ENCODE measurements at regions not wholly inside any gene's neighbourhood (a gene's known extent, or its start where the extent isn't known, plus 50 kb on each side); places are given as distances from the start of the nearest gene placed in this dataset.

DNA sequence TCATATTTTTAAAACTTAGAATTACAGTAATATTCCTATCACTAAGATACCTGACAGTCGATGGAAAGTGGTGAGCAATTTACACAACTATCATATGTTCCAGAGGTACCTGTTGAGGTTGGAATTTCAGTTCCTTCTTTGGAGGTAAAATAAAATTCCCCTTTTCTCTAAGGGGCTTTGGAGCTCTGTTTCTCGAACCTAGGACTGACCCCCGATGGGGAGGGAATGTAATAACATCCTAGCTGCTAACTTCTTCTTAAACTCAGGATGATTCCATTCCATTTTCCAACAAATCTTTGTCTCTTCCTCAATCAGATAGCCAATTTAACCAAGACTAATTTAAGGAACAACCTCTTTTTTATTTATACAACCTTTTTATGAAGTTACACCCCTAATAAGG lies 1069.8 kb downstream of the NLGN4Y start:
- peaks cover 8% of the 10 kb centered on the region for H3K4me1 ChIP-seq (ENCODE audit: control insufficient read depth, extremely low read depth, insufficient read depth, low read length)
- H3K27me3 ChIP-seq (ENCODE audit: control insufficient read depth, insufficient read depth, low read length), result no peaks in the 10 kb centered on the region
- H3K9ac ChIP-seq (ENCODE audit: insufficient read depth, low read length), result no peak overlapping the region
- TF ChIP-seq, protein P1, sequence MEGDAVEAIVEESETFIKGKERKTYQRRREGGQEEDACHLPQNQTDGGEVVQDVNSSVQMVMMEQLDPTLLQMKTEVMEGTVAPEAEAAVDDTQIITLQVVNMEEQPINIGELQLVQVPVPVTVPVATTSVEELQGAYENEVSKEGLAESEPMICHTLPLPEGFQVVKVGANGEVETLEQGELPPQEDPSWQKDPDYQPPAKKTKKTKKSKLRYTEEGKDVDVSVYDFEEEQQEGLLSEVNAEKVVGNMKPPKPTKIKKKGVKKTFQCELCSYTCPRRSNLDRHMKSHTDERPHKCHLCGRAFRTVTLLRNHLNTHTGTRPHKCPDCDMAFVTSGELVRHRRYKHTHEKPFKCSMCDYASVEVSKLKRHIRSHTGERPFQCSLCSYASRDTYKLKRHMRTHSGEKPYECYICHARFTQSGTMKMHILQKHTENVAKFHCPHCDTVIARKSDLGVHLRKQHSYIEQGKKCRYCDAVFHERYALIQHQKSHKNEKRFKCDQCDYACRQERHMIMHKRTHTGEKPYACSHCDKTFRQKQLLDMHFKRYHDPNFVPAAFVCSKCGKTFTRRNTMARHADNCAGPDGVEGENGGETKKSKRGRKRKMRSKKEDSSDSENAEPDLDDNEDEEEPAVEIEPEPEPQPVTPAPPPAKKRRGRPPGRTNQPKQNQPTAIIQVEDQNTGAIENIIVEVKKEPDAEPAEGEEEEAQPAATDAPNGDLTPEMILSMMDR (conservative IDR thresholded peaks at IDR 0.05 in 1 of 2, IDR thresholded peaks at IDR 0.05 in 1 of 2; ENCODE audit: low read depth in 1 of 2, low read length in 2 of 2), result peak in 1 of 2 donors; percentile 15
- no peak for TF ChIP-seq EZH2 (IDR thresholded peaks at IDR 0.05; ENCODE audit: low read length, missing control alignments)
- no peak overlapping the region for H3K27ac ChIP-seq (ENCODE audit: insufficient read depth, low read length)
- no peaks in the 10 kb centered on the region for H4K20me1 ChIP-seq (ENCODE audit: control insufficient read depth, extremely low read depth, insufficient read depth, low read length)
- no peaks in the 10 kb centered on the region for H3K36me3 ChIP-seq (ENCODE audit: control insufficient read depth, insufficient read depth, low read length)
- H3K4me2 ChIP-seq (ENCODE audit: extremely low read depth, insufficient read depth, low read length), result no peak overlapping the region
- no peaks in the 10 kb centered on the region for H3K9me3 ChIP-seq (ENCODE audit: control insufficient read depth, insufficient read depth, low read depth, low read length)
- DNase-seq (ENCODE audit: low read depth in 2 of 2), result no peak
- no peak overlapping the region for H2AFZ ChIP-seq (ENCODE audit: low read length)
- H3K79me2 ChIP-seq (ENCODE audit: control insufficient read depth, insufficient read depth, low read length), result no peaks in the 10 kb centered on the region
- no peak overlapping the region for H3K4me3 ChIP-seq (replicated peaks in 1 of 4; ENCODE audit: control extremely low read depth in 1 of 4, insufficient read depth in 1 of 4, low read depth in 3 of 4, low read length in 4 of 4)

DNA sequence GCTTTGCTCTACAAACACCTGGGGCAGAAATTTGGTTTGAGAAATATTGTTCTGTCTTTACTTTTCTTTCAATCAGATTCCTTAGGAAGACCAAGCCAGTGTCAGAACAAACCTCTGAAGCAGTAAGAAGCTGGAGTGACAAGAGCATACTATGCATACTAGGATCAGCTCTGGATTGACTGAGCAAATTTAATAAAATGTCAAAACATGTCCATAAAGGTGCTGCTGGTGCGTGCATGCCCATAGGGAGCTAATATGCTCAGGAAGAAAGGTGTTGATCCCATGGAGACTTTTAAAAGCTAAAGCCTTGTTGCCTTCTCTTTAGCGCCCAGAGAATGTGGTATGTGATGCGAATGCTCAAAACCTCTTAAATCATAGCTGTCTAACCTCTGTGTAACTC lies 1076.2 kb downstream of the NLGN4Y start:
- no peak overlapping the region for H3K9ac ChIP-seq (ENCODE audit: insufficient read depth, low read length)
- no peak overlapping the region for H2AFZ ChIP-seq (ENCODE audit: low read length)
- no peaks in the 10 kb centered on the region for H4K20me1 ChIP-seq (ENCODE audit: control insufficient read depth, extremely low read depth, insufficient read depth, low read length)
- no peak overlapping the region for H3K4me2 ChIP-seq (ENCODE audit: extremely low read depth, insufficient read depth, low read length)
- H3K4me3 ChIP-seq (replicated peaks in 1 of 4; ENCODE audit: control extremely low read depth in 1 of 4, insufficient read depth in 1 of 4, low read depth in 3 of 4, low read length in 4 of 4), result no peak overlapping the region
- H3K27me3 ChIP-seq (ENCODE audit: control insufficient read depth, insufficient read depth, low read length), result no peaks in the 10 kb centered on the region
- no peaks in the 10 kb centered on the region for H3K9me3 ChIP-seq (ENCODE audit: control insufficient read depth, insufficient read depth, low read depth, low read length)
- no peak for DNase-seq (ENCODE audit: low read depth in 2 of 2)
- peaks cover 3% of the 10 kb centered on the region for H3K4me1 ChIP-seq (ENCODE audit: control insufficient read depth, extremely low read depth, insufficient read depth, low read length)
- TF ChIP-seq, protein P1 (conservative IDR thresholded peaks at IDR 0.05 in 1 of 2, IDR thresholded peaks at IDR 0.05 in 1 of 2; ENCODE audit: low read depth in 1 of 2, low read length in 2 of 2), result no peak
- TF ChIP-seq EZH2 (IDR thresholded peaks at IDR 0.05; ENCODE audit: low read length, missing control alignments), result no peak
- no peak overlapping the region for H3K27ac ChIP-seq (ENCODE audit: insufficient read depth, low read length)
- no peaks in the 10 kb centered on the region for H3K79me2 ChIP-seq (ENCODE audit: control insufficient read depth, insufficient read depth, low read length)
- H3K36me3 ChIP-seq (ENCODE audit: control insufficient read depth, insufficient read depth, low read length), result no peaks in the 10 kb centered on the region

DNA sequence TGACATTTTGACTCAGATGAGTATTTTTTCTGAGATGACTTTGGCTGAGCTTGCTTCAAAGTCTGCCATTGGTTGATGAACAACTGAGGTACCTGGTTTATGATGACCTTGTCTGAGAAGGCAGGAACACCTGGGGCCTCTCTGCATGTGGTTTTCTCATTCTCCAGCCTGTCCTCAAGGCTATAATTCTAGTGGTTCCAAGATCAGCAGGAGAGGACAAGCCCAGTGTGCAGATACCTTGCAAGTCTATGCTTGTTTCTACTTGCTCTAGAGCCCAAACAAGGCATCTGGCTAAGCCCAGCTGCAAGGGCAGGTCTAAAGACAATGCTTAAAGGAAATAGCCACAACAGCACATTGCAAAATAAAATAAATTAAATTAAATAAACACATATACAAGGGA lies 1100.0 kb downstream of the NLGN4Y start:
- no peaks in the 10 kb centered on the region for H4K20me1 ChIP-seq (ENCODE audit: control insufficient read depth, extremely low read depth, insufficient read depth, low read length)
- no peak for TF ChIP-seq EZH2 (IDR thresholded peaks at IDR 0.05; ENCODE audit: low read length, missing control alignments)
- TF ChIP-seq, protein P1 (conservative IDR thresholded peaks at IDR 0.05 in 1 of 2, IDR thresholded peaks at IDR 0.05 in 1 of 2; ENCODE audit: low read depth in 1 of 2, low read length in 2 of 2), result no peak
- H3K79me2 ChIP-seq (ENCODE audit: control insufficient read depth, insufficient read depth, low read length), result no peaks in the 10 kb centered on the region
- no peaks in the 10 kb centered on the region for H3K36me3 ChIP-seq (ENCODE audit: control insufficient read depth, insufficient read depth, low read length)
- H3K9me3 ChIP-seq (ENCODE audit: control insufficient read depth, insufficient read depth, low read depth, low read length), result no peaks in the 10 kb centered on the region
- no peak overlapping the region for H2AFZ ChIP-seq (ENCODE audit: low read length)
- H3K27me3 ChIP-seq (ENCODE audit: control insufficient read depth, insufficient read depth, low read length), result no peaks in the 10 kb centered on the region
- no peak overlapping the region for H3K27ac ChIP-seq (ENCODE audit: insufficient read depth, low read length)
- H3K4me1 ChIP-seq (ENCODE audit: control insufficient read depth, extremely low read depth, insufficient read depth, low read length), result no peaks in the 10 kb centered on the region
- H3K4me2 ChIP-seq (ENCODE audit: extremely low read depth, insufficient read depth, low read length), result no peak overlapping the region
- no peak overlapping the region for H3K9ac ChIP-seq (ENCODE audit: insufficient read depth, low read length)
- no peak overlapping the region for H3K4me3 ChIP-seq (replicated peaks in 1 of 4; ENCODE audit: control extremely low read depth in 1 of 4, insufficient read depth in 1 of 4, low read depth in 3 of 4, low read length in 4 of 4)
- no peak for DNase-seq (ENCODE audit: low read depth in 2 of 2)
